ENCODE measurements at regions not wholly inside any gene's neighbourhood (a gene's known extent, or its start where the extent isn't known, plus 50 kb on each side); places are given as distances from the start of the nearest gene placed in this dataset.

- H3K4me1 Mint-ChIP-seq, result peaks cover 18% of the 10 kb centered on the region
- ChIA-PET CTCF (interaction anchor here (0.7 kb wide), 1 partner anchor 765 kb away, joined by 3 read pairs; no protein-coding TSS in a partner anchor), POLR2A (no interaction called here)
- no peaks in the 10 kb centered on the region for H3K27me3 Mint-ChIP-seq (ENCODE audit: low read depth)
- ATAC-seq, result no peak
- H3K9me3 Mint-ChIP-seq, result no peaks in the 10 kb centered on the region
- H3K4me3 Mint-ChIP-seq, result no peak overlapping the region
- no peaks in the 10 kb centered on the region for H3K36me3 Mint-ChIP-seq
- no peak overlapping the region for H3K27ac Mint-ChIP-seq
- no peak for TF ChIP-seq ZNF416 (CRISPR knock-in tag; IDR thresholded peaks at IDR 0.05)
- no peak for TF ChIP-seq TEAD4 (CRISPR knock-in tag; IDR thresholded peaks at IDR 0.05)
- TF ChIP-seq JUN (CRISPR knock-in tag; IDR thresholded peaks at IDR 0.05), result no peak
- no peak for TF ChIP-seq OVOL2 (CRISPR knock-in tag; IDR thresholded peaks at IDR 0.05; ENCODE audit: borderline replicate concordance)
- no peak for TF ChIP-seq PREB (CRISPR knock-in tag; IDR thresholded peaks at IDR 0.05; ENCODE audit: borderline replicate concordance)
- no peak for TF ChIP-seq SMAD4 (CRISPR knock-in tag; IDR thresholded peaks at IDR 0.05)
- TF ChIP-seq ZNF121 (CRISPR knock-in tag; IDR thresholded peaks at IDR 0.05), result no peak
- no peak for TF ChIP-seq ZNF232 (CRISPR knock-in tag; IDR thresholded peaks at IDR 0.05)
- no peak for TF ChIP-seq CREB1 (CRISPR knock-in tag; IDR thresholded peaks at IDR 0.05)
- no peak for TF ChIP-seq IRF1 (CRISPR knock-in tag; IDR thresholded peaks at IDR 0.05)
- TF ChIP-seq ZNF263 (CRISPR knock-in tag; IDR thresholded peaks at IDR 0.05; ENCODE audit: low read depth), result no peak
- no peak for TF ChIP-seq TCF7 (CRISPR knock-in tag; IDR thresholded peaks at IDR 0.05; ENCODE audit: low read depth)
- no peak for TF ChIP-seq ZNF281 (CRISPR knock-in tag; IDR thresholded peaks at IDR 0.05)
- no peak for TF ChIP-seq GTF2I (CRISPR knock-in tag; conservative IDR thresholded peaks at IDR 0.05)
- no peak for TF ChIP-seq FOXJ3 (CRISPR knock-in tag; IDR thresholded peaks at IDR 0.05; ENCODE audit: borderline replicate concordance)
- TF ChIP-seq TP53 (CRISPR knock-in tag; IDR thresholded peaks at IDR 0.05), result no peak
- no peak for DNase-seq (ENCODE audit: low spot score)
Measured at GRCh38 chr10:4453276-4453675, 372.7 kb upstream of the AKR1E2 start.

- POLR2A ChIA-PET, result no interaction called here
- no peak for DNase-seq (ENCODE audit: low spot score)
- no peaks in the 10 kb centered on the region for H3K27me3 Mint-ChIP-seq (ENCODE audit: low read depth)
- H3K4me1 Mint-ChIP-seq, result peaks cover 18% of the 10 kb centered on the region
- no peak overlapping the region for H3K27ac Mint-ChIP-seq
- CTCF ChIA-PET, result no interaction called here
- no peak overlapping the region for H3K4me3 Mint-ChIP-seq
- H3K36me3 Mint-ChIP-seq, result no peaks in the 10 kb centered on the region
- H3K9me3 Mint-ChIP-seq, result peaks cover 2% of the 10 kb centered on the region; the same call in 1 of the 2 replicates
- ATAC-seq, result no peak
- TF ChIP-seq PREB (CRISPR knock-in tag; IDR thresholded peaks at IDR 0.05; ENCODE audit: borderline replicate concordance) (no peak), SOX15 (CRISPR knock-in tag; IDR thresholded peaks at IDR 0.05) (no peak), PRRX2 (CRISPR knock-in tag; IDR thresholded peaks at IDR 0.05) (no peak), NR1H2 (CRISPR knock-in tag; IDR thresholded peaks at IDR 0.05) (no peak), NFE2L1 (CRISPR knock-in tag; IDR thresholded peaks at IDR 0.05) (no peak), ERG (CRISPR knock-in tag; IDR thresholded peaks at IDR 0.05) (no peak), CREB1 (CRISPR knock-in tag; IDR thresholded peaks at IDR 0.05) (no peak), GRHL2 (CRISPR knock-in tag; IDR thresholded peaks at IDR 0.05; ENCODE audit: insufficient replicate concordance, severe bottlenecking) (no peak), RELA (CRISPR knock-in tag; IDR thresholded peaks at IDR 0.05; ENCODE audit: borderline replicate concordance) (no peak), NR3C1 (CRISPR knock-in tag; conservative IDR thresholded peaks at IDR 0.05; ENCODE audit: low read depth) (no peak), IRF1 (CRISPR knock-in tag; IDR thresholded peaks at IDR 0.05) (no peak), FOXJ3 (CRISPR knock-in tag; IDR thresholded peaks at IDR 0.05; ENCODE audit: borderline replicate concordance) (no peak), E2F5 (CRISPR knock-in tag; IDR thresholded peaks at IDR 0.05) (no peak)
Measured at GRCh38 chr10:4450981-4451908, 374.8 kb upstream of the AKR1E2 start.
